Lung (tissue), 11 donors: ENCODE measurements at regions not wholly inside any gene's neighbourhood (a gene's known extent, or its start where the extent isn't known, plus 50 kb on each side); places are given as distances from the start of the nearest gene placed in this dataset.

ENCODE experiments used
- ATAC-seq: fragments of 200-7000 bp; cut with Tn5 transposase; one replicate; pipeline ENCODE4 v1.9.1; 2020; ENCODE audit warnings: moderate number of reproducible peaks; ENCODE audit not compliant: insufficient read depth, low FRiP score
- DNase-seq, 3 donors: peaks; one replicate each; pipeline ENCODE4 v3.0.0-alpha.2; 2013 to 2017
- H3K27ac ChIP-seq, 2 donors: one replicate each; pipeline ENCODE4 v1.5.1; 2013; ENCODE audit warnings: mild to moderate bottlenecking in 2 of 2, moderate library complexity in 2 of 2, control low read depth in 1 of 2, inconsistent platforms in 1 of 2, low read depth in 1 of 2, low read length in 1 of 2
- H3K27me3 ChIP-seq, 3 donors: one replicate each; pipeline ENCODE4 v1.5.1; 2013; ENCODE audit warnings: low read length in 2 of 3; ENCODE audit not compliant: control insufficient read depth in 3 of 3, insufficient read depth in 3 of 3
- H3K36me3 ChIP-seq, 4 donors: one replicate each; pipeline ENCODE4 v1.5.1; 2013; ENCODE audit warnings: low read length in 4 of 4, mild to moderate bottlenecking in 1 of 4, moderate library complexity in 1 of 4; ENCODE audit not compliant: control insufficient read depth in 4 of 4, insufficient read depth in 4 of 4
- H3K4me1 ChIP-seq, 5 donors: one replicate each; pipeline ENCODE4 v1.5.1; 2013; ENCODE audit warnings: low read length in 5 of 5, mild to moderate bottlenecking in 2 of 5, moderate library complexity in 1 of 5; ENCODE audit not compliant: control insufficient read depth in 5 of 5, insufficient read depth in 5 of 5
- H3K4me3 ChIP-seq: one replicate; pipeline ENCODE4 v1.5.1; 2013; ENCODE audit warnings: mild to moderate bottlenecking, control low read depth, moderate library complexity
- H3K9ac ChIP-seq, 2 donors: one replicate each; pipeline ENCODE4 v1.5.1; 2013; ENCODE audit warnings: low read length in 2 of 2, control low read depth in 1 of 2; ENCODE audit not compliant: insufficient read depth in 1 of 2
- H3K9me3 ChIP-seq, 4 donors: one replicate each; pipeline ENCODE4 v1.5.1; 2013; ENCODE audit warnings: low read length in 3 of 4, mild to moderate bottlenecking in 1 of 4, moderate library complexity in 1 of 4; ENCODE audit not compliant: control insufficient read depth in 4 of 4, insufficient read depth in 3 of 4
- WGBS, 2 donors: extraction: QIAGEN DNeasy Blood & Tissue Kit; methylation state at CpG; one replicate each; pipeline ENCODE4 v1.1.7; 2013; 5-methylcytosine and 5-hydroxymethylcytosine counted together
- TF ChIP-seq, protein P1 (sequence below): IDR thresholded peaks from 2 replicates; pipeline ENCODE4 v1.5.1; 2012; ENCODE audit warnings: mild to moderate bottlenecking; ENCODE audit errors: control extremely low read depth, extremely low read depth
- donor health status: control.
- donor health status: control.
- donor health status: Bipolar disorder and iron deficiency.
- donor health status: healthy.
- donor health status: DM: yes; HTN: yes; CAD: no.

DNA sequence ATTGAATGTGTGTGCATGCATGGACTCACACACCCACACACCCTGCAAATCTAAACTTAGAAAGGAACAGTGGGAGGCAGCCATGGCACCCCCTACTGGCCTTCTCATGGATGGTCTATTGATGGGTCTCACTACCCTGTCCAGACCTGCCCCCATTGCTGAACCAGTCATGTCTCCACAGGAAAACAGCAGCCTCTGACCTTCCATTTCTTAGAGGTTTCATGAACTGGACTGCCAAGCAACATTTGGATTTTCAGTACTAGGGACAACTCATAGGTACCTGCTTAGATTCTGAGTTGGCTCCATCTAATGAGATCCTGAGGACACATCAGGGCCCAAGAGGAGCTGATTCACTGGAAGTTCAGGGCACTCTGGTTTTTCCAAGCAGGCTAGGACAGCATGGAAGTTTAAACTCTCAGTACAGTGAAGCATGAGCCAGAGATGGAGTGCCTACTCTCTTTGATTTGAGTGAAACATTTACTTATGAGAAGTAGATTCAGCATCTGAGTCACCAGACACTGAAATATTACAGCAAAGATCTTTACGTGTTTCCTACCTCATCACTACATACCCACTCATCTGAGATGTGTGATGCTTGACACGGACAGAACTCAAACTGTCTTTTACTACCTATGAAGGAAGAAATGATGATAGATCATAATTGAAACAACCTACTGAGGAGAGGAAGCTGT lies 98.9 kb upstream of the PLEKHG7 start:
- Histone ChIP-seq H3K4me3 (no peak overlapping the region), H3K9ac (no peak overlapping the region), H3K4me1 (peaks cover 0 to 16% (median 4%) of the 10 kb centered on the region in 5 donors), H3K9me3 (peaks cover 0 to 6% (median 3%) of the 10 kb centered on the region in 4 donors), H3K27me3 (no peaks in the 10 kb centered on the region), H3K36me3 (no peaks in the 10 kb centered on the region), H3K27ac (no peak overlapping the region)
- ATAC-seq (no peak), DNase-seq (peak in 1 of 3 donors; percentile 38)
- WGBS, 2 donors = 71 to 74% methylated on average over 2 of the region's 2 CpGs
- TF ChIP-seq, protein P1, sequence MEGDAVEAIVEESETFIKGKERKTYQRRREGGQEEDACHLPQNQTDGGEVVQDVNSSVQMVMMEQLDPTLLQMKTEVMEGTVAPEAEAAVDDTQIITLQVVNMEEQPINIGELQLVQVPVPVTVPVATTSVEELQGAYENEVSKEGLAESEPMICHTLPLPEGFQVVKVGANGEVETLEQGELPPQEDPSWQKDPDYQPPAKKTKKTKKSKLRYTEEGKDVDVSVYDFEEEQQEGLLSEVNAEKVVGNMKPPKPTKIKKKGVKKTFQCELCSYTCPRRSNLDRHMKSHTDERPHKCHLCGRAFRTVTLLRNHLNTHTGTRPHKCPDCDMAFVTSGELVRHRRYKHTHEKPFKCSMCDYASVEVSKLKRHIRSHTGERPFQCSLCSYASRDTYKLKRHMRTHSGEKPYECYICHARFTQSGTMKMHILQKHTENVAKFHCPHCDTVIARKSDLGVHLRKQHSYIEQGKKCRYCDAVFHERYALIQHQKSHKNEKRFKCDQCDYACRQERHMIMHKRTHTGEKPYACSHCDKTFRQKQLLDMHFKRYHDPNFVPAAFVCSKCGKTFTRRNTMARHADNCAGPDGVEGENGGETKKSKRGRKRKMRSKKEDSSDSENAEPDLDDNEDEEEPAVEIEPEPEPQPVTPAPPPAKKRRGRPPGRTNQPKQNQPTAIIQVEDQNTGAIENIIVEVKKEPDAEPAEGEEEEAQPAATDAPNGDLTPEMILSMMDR = no peak

DNA sequence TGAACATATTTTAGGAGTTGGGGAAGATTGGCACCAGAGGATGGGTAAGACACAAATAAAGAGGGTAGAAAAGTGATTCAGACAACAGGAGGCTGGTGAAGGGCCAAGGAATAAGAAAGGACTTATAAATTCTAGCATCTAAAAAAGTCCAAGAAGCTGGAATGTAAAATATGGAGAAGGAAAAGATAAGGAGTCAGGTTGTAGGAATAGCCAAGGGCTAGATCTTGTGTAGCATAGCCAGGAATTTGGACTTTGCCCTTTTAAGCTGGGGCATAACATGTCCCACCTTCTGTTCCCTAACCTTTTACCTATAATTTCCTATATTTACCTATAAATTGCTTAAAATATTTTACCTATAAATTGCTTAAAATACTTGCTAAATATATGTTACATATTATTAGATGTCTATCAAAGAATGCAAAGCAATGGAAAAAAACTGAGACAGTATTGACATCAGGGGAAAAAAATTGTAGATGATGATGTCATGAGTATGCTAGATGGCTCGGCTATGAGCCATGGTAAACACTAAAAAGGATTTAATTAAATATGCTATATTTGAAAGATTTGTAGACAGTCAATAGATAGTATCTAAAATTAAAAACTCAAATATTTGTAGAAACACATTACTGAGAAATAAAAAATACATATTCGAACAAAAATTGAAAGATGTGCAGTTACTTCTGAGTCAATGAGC lies 99.7 kb upstream of the PLEKHG7 start:
- DNase-seq (no peak), ATAC-seq (no peak)
- Histone ChIP-seq H3K4me3 (no peak overlapping the region), H3K4me1 (peaks cover 0 to 9% (median 4%) of the 10 kb centered on the region in 5 donors), H3K9ac (no peak overlapping the region), H3K9me3 (peaks cover 0 to 6% (median 3%) of the 10 kb centered on the region in 4 donors), H3K36me3 (no peaks in the 10 kb centered on the region), H3K27ac (no peak overlapping the region), H3K27me3 (no peaks in the 10 kb centered on the region)
- TF ChIP-seq, protein P1 = no peak
- 86 to 92% methylated on average over 2 of the region's 2 CpGs for WGBS, 2 donors

DNA sequence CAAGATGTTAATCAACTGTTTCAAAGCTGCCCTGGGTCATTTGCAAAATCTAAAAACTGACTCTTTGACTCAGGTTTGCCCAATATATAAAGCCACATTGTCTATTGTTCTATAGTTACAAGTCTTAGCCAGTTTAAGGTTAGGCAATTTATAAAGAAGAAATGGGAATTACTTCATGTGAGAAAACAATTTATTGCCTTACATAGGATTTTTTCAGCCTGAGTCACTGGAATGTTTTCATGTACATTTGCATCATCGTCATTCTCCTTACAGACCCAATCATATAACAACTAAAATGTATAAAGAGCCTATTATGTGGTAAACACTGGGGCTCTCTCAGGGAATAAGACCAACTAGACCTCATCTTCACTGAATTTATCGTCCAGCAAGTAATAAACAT lies 100.3 kb upstream of the PLEKHG7 start:
- H3K27me3 ChIP-seq = no peaks in the 10 kb centered on the region
- no peak overlapping the region for H3K4me3 ChIP-seq
- no peak overlapping the region for H3K27ac ChIP-seq
- DNase-seq (peak in 2 of 3 donors; percentile 34 to 62), ATAC-seq (no peak)
- no peaks in the 10 kb centered on the region for H3K36me3 ChIP-seq
- H3K9me3 ChIP-seq = peaks cover 0 to 6% (median 3%) of the 10 kb centered on the region in 4 donors
- 83 to 84% methylated on average over 2 of the region's 2 CpGs for WGBS, 2 donors
- TF ChIP-seq, protein P1 = no peak
- H3K9ac ChIP-seq = no peak overlapping the region
- H3K4me1 ChIP-seq = peaks cover 0 to 8% (median 4%) of the 10 kb centered on the region in 5 donors
